EH (cell line): ENCODE measurements at regions not wholly inside any gene's neighbourhood (a gene's known extent, or its start where the extent isn't known, plus 50 kb on each side); places are given as distances from the start of the nearest gene placed in this dataset.
"Not testable (repeated sequence)": the region's sequence is repeated elsewhere in the genome, so short reads cannot be mapped to it uniquely, and the experiment has no call there.

ENCODE experiments used
- DNase-seq: peaks from one replicate; pipeline ENCODE4 v3.0.0-alpha.2; 2015; ENCODE audit warnings: low read depth

- DNase-seq: no peak
These were observed 122.0 kb upstream of the OSTN start for GRCh38 chr3:191076903-191077552.

GRCh38 chr3:191074511-191074910, 124.5 kb upstream of the OSTN start:
- no peak for DNase-seq

GRCh38 chr3:191070762-191071403, 128.2 kb upstream of the OSTN start:
- peak; percentile 33 for DNase-seq

GRCh38 chr3:191070201-191070600, 128.8 kb upstream of the OSTN start:
- DNase-seq: peak; percentile 86

GRCh38 chr3:191068946-191069813, 129.9 kb upstream of the OSTN start:
- no peak for DNase-seq

GRCh38 chr3:191066669-191067068, 132.4 kb upstream of the OSTN start:
- DNase-seq: peak; percentile 57

- DNase-seq: peak; percentile 44
These were observed 133.7 kb upstream of the OSTN start for GRCh38 chr3:191065181-191065805.

GRCh38 chr3:191051037-191051436, 148.0 kb upstream of the OSTN start:
- peak; percentile 37 for DNase-seq

GRCh38 chr3:191047930-191048329, 151.1 kb upstream of the OSTN start:
- DNase-seq: no peak

- DNase-seq: no peak
These were observed 168.1 kb upstream of the OSTN start for GRCh38 chr3:191030929-191031328.

- no peak for DNase-seq
These were observed 168.0 kb upstream of the GMNC start for GRCh38 chr3:191030491-191030890.

GRCh38 chr3:191026746-191027145, 164.3 kb upstream of the GMNC start:
- no peak for DNase-seq

GRCh38 chr3:191020730-191021396, 158.4 kb upstream of the GMNC start:
- DNase-seq: peak; percentile 31

GRCh38 chr3:191019855-191020254, 157.4 kb upstream of the GMNC start:
- no peak for DNase-seq

GRCh38 chr3:191015960-191016359, 153.5 kb upstream of the GMNC start:
- DNase-seq: not testable (repeated sequence)

- DNase-seq: no peak
These were observed 145.6 kb upstream of the GMNC start for GRCh38 chr3:191008074-191008473.

GRCh38 chr3:191005790-191006189, 143.3 kb upstream of the GMNC start:
- DNase-seq: peak; percentile 10

GRCh38 chr3:191003742-191004141, 141.2 kb upstream of the GMNC start:
- DNase-seq: no peak

- peak; percentile 53 for DNase-seq
These were observed 133.8 kb upstream of the GMNC start for GRCh38 chr3:190996181-190996775.

- DNase-seq: peak; percentile 7
These were observed 132.7 kb upstream of the GMNC start for GRCh38 chr3:190995156-190995555.

GRCh38 chr3:190990898-190991297, 128.4 kb upstream of the GMNC start:
- DNase-seq: no peak
